K562 (cell line): ENCODE measurements at regions not wholly inside any gene's neighbourhood (a gene's known extent, or its start where the extent isn't known, plus 50 kb on each side); places are given as distances from the start of the nearest gene placed in this dataset.

Source experiments
- CCNT2 ChIP-seq: IDR thresholded peaks from 2 replicates; pipeline ENCODE4 v1.6.1; 2011; ENCODE audit warnings: borderline replicate concordance, low read depth, mild to moderate bottlenecking, moderate library complexity, mixed read lengths, low read length; ENCODE audit not compliant: insufficient read length; ENCODE audit errors: extremely low read depth
- CTCF ChIP-seq, 3 experiments: IDR thresholded peaks in 2 of 3; conservative IDR thresholded peaks in 1 of 3; 2 replicates each; pipeline ENCODE4 v1.5.1; 2011 to 2012; ENCODE audit warnings: low read length in 3 of 3, mild to moderate bottlenecking in 3 of 3, control low read depth in 2 of 3, improper control_type of control experiment in 1 of 3, inconsistent platforms in 1 of 3, low read depth in 1 of 3, mixed read lengths in 1 of 3, moderate library complexity in 1 of 3; ENCODE audit not compliant: insufficient read depth in 2 of 3
- CXXC5 ChIP-seq: fragments of 250-450 bp; sonication (Bioruptor Pico); IDR thresholded peaks from 2 replicates; pipeline ENCODE4 v1.8.0; 2022; ENCODE audit warnings: inconsistent platforms, mild to moderate bottlenecking, moderate library complexity
- EHMT2 ChIP-seq: fragments of 450-650 bp; IDR thresholded peaks from 2 replicates; pipeline ENCODE4 v1.6.1; 2018; ENCODE audit warnings: antibody characterized with exemption
- HDAC3 ChIP-seq: fragments of 450-650 bp; IDR thresholded peaks from 2 replicates; pipeline ENCODE4 v1.6.1; 2018; ENCODE audit warnings: borderline replicate concordance, mild to moderate bottlenecking, moderate library complexity; ENCODE audit not compliant: partially characterized antibody
- POLR2AphosphoS5 ChIP-seq: IDR thresholded peaks from 2 replicates; pipeline ENCODE4 v1.6.1; 2011; ENCODE audit warnings: mild to moderate bottlenecking, low read depth, low read length, moderate library complexity; ENCODE audit not compliant: control insufficient read depth, insufficient read depth
- SMAD4 ChIP-seq: fragments of 250-450 bp; sonication (Bioruptor Pico); conservative IDR thresholded peaks from 2 replicates; pipeline ENCODE4 v1.8.0; 2021; ENCODE audit warnings: inconsistent platforms, mild to moderate bottlenecking, moderate library complexity
- SMARCA4 ChIP-seq: fragments of 450-650 bp; IDR thresholded peaks from 2 replicates; pipeline ENCODE4 v1.6.1; 2016
- SMARCE1 ChIP-seq: fragments of 450-650 bp; IDR thresholded peaks from 2 replicates; pipeline ENCODE4 v1.7.1; 2016; ENCODE audit warnings: mild to moderate bottlenecking
- USF1 ChIP-seq: sonication (generic); formaldehyde crosslinking; IDR thresholded peaks from 2 replicates; pipeline ENCODE4 v1.9.0; 2022; ENCODE audit warnings: mild to moderate bottlenecking, missing genetic modification reagents
- ZNF583 ChIP-seq: fragments of 250-450 bp; sonication (Bioruptor Pico); IDR thresholded peaks from 2 replicates; pipeline ENCODE4 v1.4.0; 2020
- ZNF589 ChIP-seq: fragments of 200-800 bp; sonication (Bioruptor generic); IDR thresholded peaks from 2 replicates; pipeline ENCODE4 v1.6.1; 2016; ENCODE audit warnings: low read depth, missing genetic modification characterization, missing compliant biosample characterization
- ZNF644 ChIP-seq: fragments of 200-800 bp; sonication (Bioruptor generic); IDR thresholded peaks from 2 replicates; pipeline ENCODE4 v1.6.1; 2016; ENCODE audit warnings: low read depth, missing genetic modification characterization, missing compliant biosample characterization
- TF ChIP-seq, protein P1 (sequence below): fragments of 250-450 bp; sonication (Bioruptor Pico); IDR thresholded peaks from 2 replicates; pipeline ENCODE4 v1.8.0; 2021; ENCODE audit warnings: borderline replicate concordance, mild to moderate bottlenecking, moderate library complexity; ENCODE audit not compliant: poor library complexity, severe bottlenecking
- TF ChIP-seq, protein P2 (sequence below), 2 experiments: fragments of 450-650 bp; formaldehyde crosslinking in 1 of 2; IDR thresholded peaks; 2 replicates each; pipeline versions ENCODE4 v1.4.0 to v1.6.1; 2014 to 2020; ENCODE audit warnings: mild to moderate bottlenecking in 2 of 2, borderline replicate concordance in 1 of 2, low read depth in 1 of 2

DNA sequence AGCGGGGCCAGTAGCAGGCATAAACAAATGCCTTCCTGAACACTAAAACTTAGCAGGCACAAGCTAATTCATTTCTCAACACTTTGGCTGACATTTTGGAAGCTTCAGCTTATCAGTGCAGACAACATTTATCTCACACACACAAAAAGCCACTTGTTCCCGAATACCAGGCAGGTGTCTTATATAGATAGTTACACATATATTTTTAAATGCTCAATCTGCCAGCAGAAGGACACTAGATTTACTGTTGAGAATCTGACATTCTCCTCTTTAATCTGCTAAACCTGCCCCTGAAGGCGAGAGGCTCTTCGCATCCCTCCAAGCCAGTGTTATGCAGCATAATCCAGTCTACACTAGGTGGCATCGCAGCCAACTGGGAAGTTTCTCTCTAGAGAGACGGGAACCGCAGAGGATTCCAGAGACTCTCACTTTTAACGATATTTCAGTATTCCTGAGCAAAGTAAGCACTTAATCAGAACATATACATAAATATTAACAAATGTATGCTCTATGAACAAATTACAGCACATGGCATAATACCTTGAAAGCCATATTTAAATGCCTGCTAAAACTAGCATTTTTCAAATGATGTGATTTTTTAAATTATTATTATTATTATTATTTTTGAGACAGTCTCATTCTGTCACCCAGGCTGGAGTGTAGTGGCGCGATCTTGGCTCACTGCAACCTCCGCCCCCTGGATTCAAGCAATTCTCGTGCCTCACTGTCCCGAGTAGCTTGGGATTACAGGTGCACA is 90.2 kb upstream of the SCG2 start (continued):
- TF ChIP-seq CXXC5 (CRISPR knock-in tag) (peak; percentile 22; the same call in 1 of the 2 replicates), ZNF583 (CRISPR knock-in tag) (no peak), EHMT2 (no peak), POLR2AphosphoS5 (0 out of 2 replicates have a peak, but pooled peaks have one; percentile 25), ZNF589 (CRISPR knock-in tag) (0 out of 2 replicates have a peak, but pooled peaks have one; percentile 31), USF1 (CRISPR knock-in tag) (no peak), CTCF (IDR thresholded peaks at IDR 0.05 in 2 of 3, conservative IDR thresholded peaks at IDR 0.05 in 1 of 3; ENCODE audit: insufficient read depth in 2 of 3, low read depth in 1 of 3, low read length in 3 of 3) (peak; percentile 37 to 49 (median 45); a peak in 4 of 6 replicates), SMARCE1 (peak; percentile 57; the same call in 1 of the 2 replicates), ZNF644 (0 out of 2 replicates have a peak, but pooled peaks have one; percentile 47), CCNT2 (peak; percentile 16), SMARCA4 (peak; percentile 61; the same call in 1 of the 2 replicates), SMAD4 (CRISPR knock-in tag) (peak; percentile 55), HDAC3 (peak; percentile 19)
- TF ChIP-seq, protein P1, sequence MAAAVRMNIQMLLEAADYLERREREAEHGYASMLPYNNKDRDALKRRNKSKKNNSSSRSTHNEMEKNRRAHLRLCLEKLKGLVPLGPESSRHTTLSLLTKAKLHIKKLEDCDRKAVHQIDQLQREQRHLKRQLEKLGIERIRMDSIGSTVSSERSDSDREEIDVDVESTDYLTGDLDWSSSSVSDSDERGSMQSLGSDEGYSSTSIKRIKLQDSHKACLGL: no peak
- TF ChIP-seq, protein P2, sequence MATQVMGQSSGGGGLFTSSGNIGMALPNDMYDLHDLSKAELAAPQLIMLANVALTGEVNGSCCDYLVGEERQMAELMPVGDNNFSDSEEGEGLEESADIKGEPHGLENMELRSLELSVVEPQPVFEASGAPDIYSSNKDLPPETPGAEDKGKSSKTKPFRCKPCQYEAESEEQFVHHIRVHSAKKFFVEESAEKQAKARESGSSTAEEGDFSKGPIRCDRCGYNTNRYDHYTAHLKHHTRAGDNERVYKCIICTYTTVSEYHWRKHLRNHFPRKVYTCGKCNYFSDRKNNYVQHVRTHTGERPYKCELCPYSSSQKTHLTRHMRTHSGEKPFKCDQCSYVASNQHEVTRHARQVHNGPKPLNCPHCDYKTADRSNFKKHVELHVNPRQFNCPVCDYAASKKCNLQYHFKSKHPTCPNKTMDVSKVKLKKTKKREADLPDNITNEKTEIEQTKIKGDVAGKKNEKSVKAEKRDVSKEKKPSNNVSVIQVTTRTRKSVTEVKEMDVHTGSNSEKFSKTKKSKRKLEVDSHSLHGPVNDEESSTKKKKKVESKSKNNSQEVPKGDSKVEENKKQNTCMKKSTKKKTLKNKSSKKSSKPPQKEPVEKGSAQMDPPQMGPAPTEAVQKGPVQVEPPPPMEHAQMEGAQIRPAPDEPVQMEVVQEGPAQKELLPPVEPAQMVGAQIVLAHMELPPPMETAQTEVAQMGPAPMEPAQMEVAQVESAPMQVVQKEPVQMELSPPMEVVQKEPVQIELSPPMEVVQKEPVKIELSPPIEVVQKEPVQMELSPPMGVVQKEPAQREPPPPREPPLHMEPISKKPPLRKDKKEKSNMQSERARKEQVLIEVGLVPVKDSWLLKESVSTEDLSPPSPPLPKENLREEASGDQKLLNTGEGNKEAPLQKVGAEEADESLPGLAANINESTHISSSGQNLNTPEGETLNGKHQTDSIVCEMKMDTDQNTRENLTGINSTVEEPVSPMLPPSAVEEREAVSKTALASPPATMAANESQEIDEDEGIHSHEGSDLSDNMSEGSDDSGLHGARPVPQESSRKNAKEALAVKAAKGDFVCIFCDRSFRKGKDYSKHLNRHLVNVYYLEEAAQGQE (IDR thresholded peaks at IDR 0.05; ENCODE audit: borderline replicate concordance): peak; percentile 60
- TF ChIP-seq, protein P2 (CRISPR knock-in tag; IDR thresholded peaks at IDR 0.05; ENCODE audit: low read depth): no peak
